ENCODE measurements at regions not wholly inside any gene's neighbourhood (a gene's known extent, or its start where the extent isn't known, plus 50 kb on each side); places are given as distances from the start of the nearest gene placed in this dataset.
A peak's percentile ranks its signal among the peaks of the same experiment; 100 is the strongest.

DNA sequence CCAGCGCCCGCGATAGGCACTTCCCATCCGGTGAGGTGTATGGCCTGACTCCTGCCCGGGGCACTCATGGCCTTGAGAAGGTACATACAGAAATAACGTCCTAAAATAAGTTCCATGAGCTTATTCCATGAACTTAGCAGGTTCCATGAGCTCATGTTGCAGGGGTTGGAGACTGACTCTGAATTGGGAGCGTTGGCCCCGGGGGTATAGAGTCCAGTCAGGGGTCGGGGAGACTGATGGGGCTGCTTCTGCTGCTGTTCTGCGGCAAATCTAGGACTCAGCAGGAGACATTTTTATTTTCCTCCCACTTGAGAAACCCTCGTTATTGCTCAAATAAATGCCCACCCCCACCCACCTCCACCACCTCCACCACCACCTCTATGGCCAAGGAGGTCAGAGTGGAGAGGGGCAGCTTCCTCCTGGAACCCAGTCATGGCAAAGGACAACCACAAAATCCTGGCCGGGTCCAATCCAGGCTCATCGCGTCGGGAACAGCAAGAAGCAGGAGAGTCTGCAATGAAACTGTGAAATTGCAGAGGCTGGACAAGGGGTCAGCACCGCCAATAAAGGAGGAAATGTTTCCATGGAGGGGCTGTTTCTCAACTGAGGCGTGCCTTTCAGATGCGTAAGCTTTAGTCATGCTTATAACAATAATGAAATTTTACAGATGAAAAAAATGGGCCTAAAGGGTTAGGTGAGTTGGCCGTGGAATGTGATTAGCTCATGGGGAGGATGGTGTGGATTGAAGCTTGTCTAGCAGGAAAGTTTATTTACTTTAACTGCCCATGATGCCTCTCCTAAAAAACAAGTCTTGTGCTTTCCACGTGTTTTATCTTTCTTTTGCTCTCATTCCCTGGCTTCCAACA is 136.6 kb upstream of the ALKAL2 start:
- DNase-seq (ENCODE audit: low read depth), result peak; percentile 78
- TF ChIP-seq, protein P1, sequence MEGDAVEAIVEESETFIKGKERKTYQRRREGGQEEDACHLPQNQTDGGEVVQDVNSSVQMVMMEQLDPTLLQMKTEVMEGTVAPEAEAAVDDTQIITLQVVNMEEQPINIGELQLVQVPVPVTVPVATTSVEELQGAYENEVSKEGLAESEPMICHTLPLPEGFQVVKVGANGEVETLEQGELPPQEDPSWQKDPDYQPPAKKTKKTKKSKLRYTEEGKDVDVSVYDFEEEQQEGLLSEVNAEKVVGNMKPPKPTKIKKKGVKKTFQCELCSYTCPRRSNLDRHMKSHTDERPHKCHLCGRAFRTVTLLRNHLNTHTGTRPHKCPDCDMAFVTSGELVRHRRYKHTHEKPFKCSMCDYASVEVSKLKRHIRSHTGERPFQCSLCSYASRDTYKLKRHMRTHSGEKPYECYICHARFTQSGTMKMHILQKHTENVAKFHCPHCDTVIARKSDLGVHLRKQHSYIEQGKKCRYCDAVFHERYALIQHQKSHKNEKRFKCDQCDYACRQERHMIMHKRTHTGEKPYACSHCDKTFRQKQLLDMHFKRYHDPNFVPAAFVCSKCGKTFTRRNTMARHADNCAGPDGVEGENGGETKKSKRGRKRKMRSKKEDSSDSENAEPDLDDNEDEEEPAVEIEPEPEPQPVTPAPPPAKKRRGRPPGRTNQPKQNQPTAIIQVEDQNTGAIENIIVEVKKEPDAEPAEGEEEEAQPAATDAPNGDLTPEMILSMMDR (IDR thresholded peaks at IDR 0.05; ENCODE audit: insufficient read depth, low read length, poor library complexity, severe bottlenecking), result no peak
- Histone ChIP-seq H3K36me3 (ENCODE audit: control insufficient read depth, insufficient read depth, low read length) (no peaks in the 10 kb centered on the region), H3K27me3 (ENCODE audit: control insufficient read depth, insufficient read depth, low read length) (no peaks in the 10 kb centered on the region), H3K4me3 (ENCODE audit: low read depth, low read length) (no peak overlapping the region)

DNA sequence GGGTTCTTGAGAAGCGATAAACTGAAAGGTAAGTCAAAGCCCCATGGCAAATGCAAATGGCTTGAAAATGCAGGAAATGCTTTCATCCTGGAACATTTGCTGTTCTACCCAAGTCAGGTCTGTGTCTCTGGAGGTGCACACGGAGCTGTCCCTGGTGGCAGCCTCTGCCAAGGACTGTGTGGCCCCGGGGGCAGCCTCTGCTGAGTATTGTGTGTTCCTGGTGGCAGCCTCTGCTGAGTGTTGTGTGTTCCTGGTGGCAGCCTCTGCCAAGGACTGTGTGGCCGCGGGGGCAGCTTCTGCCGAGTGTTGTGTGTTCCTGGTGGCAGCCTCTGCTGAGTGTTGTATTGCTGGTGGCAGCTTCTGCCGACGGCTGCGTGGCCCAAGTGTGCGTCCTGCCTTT is 135.6 kb upstream of the ALKAL2 start:
- no peaks in the 10 kb centered on the region for H3K27me3 ChIP-seq (ENCODE audit: control insufficient read depth, insufficient read depth, low read length)
- no peak overlapping the region for H3K4me3 ChIP-seq (ENCODE audit: low read depth, low read length)
- no peak for DNase-seq (ENCODE audit: low read depth)
- H3K36me3 ChIP-seq (ENCODE audit: control insufficient read depth, insufficient read depth, low read length), result no peaks in the 10 kb centered on the region
- TF ChIP-seq, protein P1 (IDR thresholded peaks at IDR 0.05; ENCODE audit: insufficient read depth, low read length, poor library complexity, severe bottlenecking), result no peak

DNA sequence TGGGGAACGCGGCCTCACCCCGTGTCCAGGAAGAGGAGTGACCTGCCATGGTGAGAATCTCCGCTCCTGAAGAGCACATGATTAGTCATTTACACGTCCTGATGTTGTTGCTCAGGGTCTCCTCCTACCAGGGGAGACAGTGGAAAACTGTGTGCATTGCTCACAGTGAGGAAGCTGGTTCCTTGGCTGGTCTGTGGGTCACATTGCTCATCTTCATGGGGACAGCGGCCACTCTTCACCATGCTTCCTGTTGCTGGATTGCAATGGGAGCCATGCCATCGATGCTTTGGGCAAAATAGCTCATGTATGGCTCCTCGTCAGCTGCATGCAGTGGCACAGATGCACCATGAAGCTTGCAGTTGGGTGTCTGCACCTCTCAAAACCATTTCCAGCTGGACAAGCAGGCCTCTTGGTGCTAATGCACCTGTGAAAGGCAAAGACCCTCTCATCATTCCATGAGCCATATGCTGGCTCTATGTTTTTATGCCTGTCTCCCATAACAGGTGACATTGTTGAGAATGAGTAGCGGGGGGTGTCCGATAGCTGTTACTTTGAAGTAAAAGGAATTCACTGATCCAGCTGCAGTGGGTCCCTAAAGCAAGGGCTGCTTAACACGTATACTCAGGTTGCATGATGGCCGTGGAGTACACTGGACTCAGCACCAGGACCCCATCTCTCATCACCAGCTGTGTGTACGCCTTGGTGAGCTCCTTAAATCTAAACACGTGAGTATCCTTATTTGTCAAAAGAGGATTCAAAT is 135.0 kb upstream of the ALKAL2 start:
- DNase-seq (ENCODE audit: low read depth), result no peak
- no peaks in the 10 kb centered on the region for H3K36me3 ChIP-seq (ENCODE audit: control insufficient read depth, insufficient read depth, low read length)
- H3K27me3 ChIP-seq (ENCODE audit: control insufficient read depth, insufficient read depth, low read length), result no peaks in the 10 kb centered on the region
- TF ChIP-seq, protein P1 (IDR thresholded peaks at IDR 0.05; ENCODE audit: insufficient read depth, low read length, poor library complexity, severe bottlenecking), result no peak
- no peak overlapping the region for H3K4me3 ChIP-seq (ENCODE audit: low read depth, low read length)

DNA sequence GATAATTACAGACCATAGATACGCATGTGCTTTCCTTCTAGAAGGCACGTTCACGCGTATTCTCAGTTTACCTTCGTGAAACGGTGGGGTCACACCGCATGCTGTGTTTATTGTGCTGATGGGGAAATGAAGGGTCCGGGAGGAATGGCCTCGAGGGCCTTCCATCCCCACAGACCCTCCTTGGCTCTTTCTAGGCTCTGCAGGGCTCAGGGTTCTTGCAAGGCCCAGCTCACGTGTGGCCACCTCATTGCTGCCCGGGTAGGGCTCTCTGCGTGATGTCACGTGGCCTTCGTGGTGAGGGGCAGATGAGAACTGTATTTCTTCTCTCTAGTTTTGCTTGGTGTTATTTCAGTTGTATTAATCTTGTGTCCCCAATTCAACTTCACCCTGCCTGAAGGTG is 133.5 kb upstream of the ALKAL2 start:
- Histone ChIP-seq H3K4me3 (ENCODE audit: low read depth, low read length) (no peak overlapping the region), H3K36me3 (ENCODE audit: control insufficient read depth, insufficient read depth, low read length) (no peaks in the 10 kb centered on the region), H3K27me3 (ENCODE audit: control insufficient read depth, insufficient read depth, low read length) (no peaks in the 10 kb centered on the region)
- no peak for DNase-seq (ENCODE audit: low read depth)
- TF ChIP-seq, protein P1 (IDR thresholded peaks at IDR 0.05; ENCODE audit: insufficient read depth, low read length, poor library complexity, severe bottlenecking), result no peak

DNA sequence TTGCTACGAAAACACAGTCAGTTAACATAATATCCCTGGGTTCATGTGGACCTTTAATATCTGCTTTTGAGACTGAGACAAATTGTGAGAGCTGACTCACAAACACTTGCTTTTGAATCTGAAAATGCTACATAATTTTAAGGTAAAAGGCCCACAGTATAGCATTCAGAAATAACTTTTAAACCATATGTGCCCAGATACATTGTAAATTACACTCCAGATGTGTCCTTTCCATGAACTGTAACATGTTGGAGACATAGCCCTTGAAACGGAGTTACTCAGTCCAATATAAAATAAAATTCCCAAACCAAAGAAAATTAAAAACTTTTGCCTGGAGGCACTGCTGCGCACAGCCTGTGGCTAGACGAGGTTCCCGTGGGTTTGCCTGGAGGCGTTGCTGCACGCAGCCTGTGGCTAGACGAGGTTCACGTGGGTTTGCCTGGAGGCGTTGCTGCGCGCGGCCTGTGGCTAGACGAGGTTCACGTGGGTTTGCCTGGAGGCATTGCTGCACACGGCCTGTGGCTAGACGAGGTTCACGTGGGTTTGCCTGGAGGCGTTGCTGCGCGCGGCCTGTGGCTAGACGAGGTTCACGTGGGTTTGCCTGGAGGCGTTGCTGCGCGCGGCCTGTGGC is 131.9 kb upstream of the ALKAL2 start:
- no peak for DNase-seq (ENCODE audit: low read depth)
- H3K4me3 ChIP-seq (ENCODE audit: low read depth, low read length), result no peak overlapping the region
- no peaks in the 10 kb centered on the region for H3K27me3 ChIP-seq (ENCODE audit: control insufficient read depth, insufficient read depth, low read length)
- no peaks in the 10 kb centered on the region for H3K36me3 ChIP-seq (ENCODE audit: control insufficient read depth, insufficient read depth, low read length)
- TF ChIP-seq, protein P1 (IDR thresholded peaks at IDR 0.05; ENCODE audit: insufficient read depth, low read length, poor library complexity, severe bottlenecking), result no peak
